Thymus (tissue), 11 donors: ENCODE measurements at regions not wholly inside any gene's neighbourhood (a gene's known extent, or its start where the extent isn't known, plus 50 kb on each side); places are given as distances from the start of the nearest gene placed in this dataset.
A peak's percentile ranks its signal among the peaks of the same experiment; 100 is the strongest.

Experiments
- DNase-seq, 9 donors: peaks; one replicate each; pipeline ENCODE4 v3.0.0-alpha.2; 2013; ENCODE audit warnings: low spot score in 9 of 9, low read depth in 6 of 9, missing footprints in 1 of 9
- H3K27ac ChIP-seq, 2 donors: one replicate each; pipeline ENCODE4 v1.5.1; 2013; ENCODE audit warnings: control low read depth in 1 of 2, low read depth in 1 of 2, low read length in 1 of 2, mild to moderate bottlenecking in 1 of 2, moderate library complexity in 1 of 2
- H3K27me3 ChIP-seq, 2 donors: one replicate each; pipeline ENCODE4 v1.5.1; 2013; ENCODE audit warnings: low read length in 1 of 2; ENCODE audit not compliant: control insufficient read depth in 2 of 2, insufficient read depth in 1 of 2
- H3K36me3 ChIP-seq, 2 donors: one replicate each; pipeline ENCODE4 v1.5.1; 2013; ENCODE audit warnings: low read length in 1 of 2, mild to moderate bottlenecking in 1 of 2, moderate library complexity in 1 of 2; ENCODE audit not compliant: control insufficient read depth in 2 of 2, insufficient read depth in 2 of 2
- H3K4me1 ChIP-seq, 2 donors: one replicate each; pipeline ENCODE4 v1.5.1; 2013; ENCODE audit warnings: low read length in 2 of 2; ENCODE audit not compliant: control insufficient read depth in 2 of 2, insufficient read depth in 2 of 2
- H3K4me3 ChIP-seq, 2 donors: one replicate each; pipeline ENCODE4 v1.5.1; 2013; ENCODE audit warnings: low read length in 2 of 2, control low read depth in 1 of 2, mild to moderate bottlenecking in 1 of 2
- H3K9me3 ChIP-seq, 2 donors: one replicate each; pipeline ENCODE4 v1.5.1; 2013; ENCODE audit warnings: low read length in 1 of 2, mild to moderate bottlenecking in 1 of 2; ENCODE audit not compliant: control insufficient read depth in 2 of 2, insufficient read depth in 1 of 2
- WGBS: extraction: QIAGEN DNeasy Blood & Tissue Kit; methylation state at CpG from one replicate; pipeline ENCODE4 v1.1.7; 2013; 5-methylcytosine and 5-hydroxymethylcytosine counted together
- donor health status: healthy.

DNA sequence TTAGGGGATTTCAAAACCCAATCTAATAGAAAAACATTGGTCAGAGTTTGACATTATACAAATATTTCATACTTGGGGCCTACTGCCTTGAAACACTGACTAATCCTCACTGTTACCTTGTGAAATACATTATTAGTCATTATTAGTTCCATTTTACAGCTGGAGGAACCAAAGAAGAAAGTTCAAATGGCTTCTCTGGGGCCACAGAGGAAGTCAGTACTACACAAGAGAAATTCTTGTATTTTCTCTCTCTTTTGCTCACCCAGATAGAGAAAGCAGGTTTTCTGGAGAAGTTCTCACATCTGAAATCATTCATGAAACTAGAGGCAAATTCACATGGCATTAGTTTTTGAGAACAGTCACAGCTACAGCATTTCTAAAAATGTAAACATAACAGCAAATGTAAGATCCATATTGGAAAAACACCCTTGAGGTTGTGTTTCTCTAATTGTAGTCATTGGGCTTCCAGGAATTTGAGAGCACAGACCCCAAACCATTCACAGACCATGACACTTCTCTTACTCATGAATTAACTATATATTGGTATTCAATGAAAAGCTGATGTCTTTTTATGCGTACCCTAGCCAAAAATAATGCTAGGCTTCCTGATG is 83.0 kb downstream of the LLPH start:
- H3K4me1 ChIP-seq = no peaks in the 10 kb centered on the region
- no peaks in the 10 kb centered on the region for H3K27me3 ChIP-seq
- no peak overlapping the region for H3K27ac ChIP-seq
- WGBS = 97% methylated on average over 1 of the region's 1 CpG
- no peaks in the 10 kb centered on the region for H3K9me3 ChIP-seq
- H3K4me3 ChIP-seq = no peak overlapping the region
- no peak for DNase-seq
- H3K36me3 ChIP-seq = no peaks in the 10 kb centered on the region

DNA sequence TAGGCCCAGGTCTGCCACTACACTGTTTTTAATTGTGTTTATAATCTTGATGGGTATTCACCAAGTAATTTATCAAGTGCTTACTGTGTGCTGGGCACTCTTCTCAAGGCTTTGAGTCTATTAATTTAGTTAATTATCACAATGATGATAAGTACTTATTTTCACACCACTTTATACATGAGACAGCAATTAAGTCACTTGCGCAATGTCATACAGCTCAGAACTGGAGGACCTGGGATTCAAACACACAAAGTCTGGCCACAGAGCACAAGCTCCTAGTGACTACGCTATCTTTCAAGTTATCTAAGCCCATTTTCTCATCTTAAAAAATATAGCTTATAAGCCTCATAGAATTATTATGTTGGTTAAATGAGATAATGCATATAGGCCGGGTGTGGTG is 85.0 kb downstream of the LLPH start:
- 84% methylated on average over 3 of the region's 3 CpGs for WGBS
- DNase-seq = no peak
- H3K27me3 ChIP-seq = no peaks in the 10 kb centered on the region
- no peak overlapping the region for H3K27ac ChIP-seq
- no peaks in the 10 kb centered on the region for H3K36me3 ChIP-seq
- no peak overlapping the region for H3K4me3 ChIP-seq
- no peaks in the 10 kb centered on the region for H3K9me3 ChIP-seq
- no peaks in the 10 kb centered on the region for H3K4me1 ChIP-seq

DNA sequence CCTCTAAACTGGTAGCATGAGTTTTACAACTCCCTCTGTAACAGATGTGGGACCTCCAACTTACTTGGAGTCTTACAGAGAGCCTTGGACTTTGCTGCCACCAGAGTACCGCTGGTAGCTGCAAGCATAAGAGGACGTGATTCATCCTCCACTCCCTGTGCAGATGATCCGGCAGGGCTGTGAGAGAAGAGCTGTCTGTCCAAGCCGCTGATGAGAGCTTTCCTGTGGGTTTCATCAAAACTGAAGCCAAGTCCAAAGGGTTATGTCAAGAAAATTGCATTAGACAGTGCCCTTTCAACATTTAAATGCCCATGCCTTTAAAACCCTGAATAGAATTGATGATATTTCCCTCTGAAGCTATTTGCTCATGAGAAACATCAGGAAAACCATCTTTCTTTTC is 85.8 kb downstream of the LLPH start:
- H3K9me3 ChIP-seq = no peaks in the 10 kb centered on the region
- H3K27me3 ChIP-seq = no peaks in the 10 kb centered on the region
- WGBS = 96% methylated on average over 4 of the region's 4 CpGs
- H3K27ac ChIP-seq = no peak overlapping the region
- no peak for DNase-seq
- no peak overlapping the region for H3K4me3 ChIP-seq
- H3K4me1 ChIP-seq = no peaks in the 10 kb centered on the region
- no peaks in the 10 kb centered on the region for H3K36me3 ChIP-seq

DNA sequence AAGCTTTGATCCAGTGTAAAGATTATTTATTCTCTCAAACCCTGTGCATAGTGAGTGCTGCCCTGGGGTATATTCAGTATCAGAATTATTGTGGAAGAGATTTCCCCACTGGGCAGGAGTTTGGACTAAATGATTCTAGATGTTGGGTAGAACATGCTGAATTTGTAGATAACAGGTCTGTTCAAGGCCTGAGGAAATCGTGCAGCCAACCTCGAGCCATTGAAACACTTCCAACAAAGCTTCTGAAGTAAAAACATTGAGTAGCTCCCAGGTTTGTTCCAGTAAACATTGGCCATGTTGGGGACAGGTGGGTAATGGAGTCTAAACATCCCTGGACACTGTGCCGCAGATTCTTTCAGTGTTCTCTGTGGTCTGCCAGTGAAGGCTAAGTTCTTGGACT is 87.5 kb downstream of the LLPH start:
- Histone ChIP-seq H3K27me3 (no peaks in the 10 kb centered on the region), H3K4me3 (no peak overlapping the region), H3K36me3 (no peaks in the 10 kb centered on the region), H3K4me1 (no peaks in the 10 kb centered on the region), H3K27ac (no peak overlapping the region), H3K9me3 (no peaks in the 10 kb centered on the region)
- 91% methylated on average over 3 of the region's 3 CpGs for WGBS
- DNase-seq = no peak

DNA sequence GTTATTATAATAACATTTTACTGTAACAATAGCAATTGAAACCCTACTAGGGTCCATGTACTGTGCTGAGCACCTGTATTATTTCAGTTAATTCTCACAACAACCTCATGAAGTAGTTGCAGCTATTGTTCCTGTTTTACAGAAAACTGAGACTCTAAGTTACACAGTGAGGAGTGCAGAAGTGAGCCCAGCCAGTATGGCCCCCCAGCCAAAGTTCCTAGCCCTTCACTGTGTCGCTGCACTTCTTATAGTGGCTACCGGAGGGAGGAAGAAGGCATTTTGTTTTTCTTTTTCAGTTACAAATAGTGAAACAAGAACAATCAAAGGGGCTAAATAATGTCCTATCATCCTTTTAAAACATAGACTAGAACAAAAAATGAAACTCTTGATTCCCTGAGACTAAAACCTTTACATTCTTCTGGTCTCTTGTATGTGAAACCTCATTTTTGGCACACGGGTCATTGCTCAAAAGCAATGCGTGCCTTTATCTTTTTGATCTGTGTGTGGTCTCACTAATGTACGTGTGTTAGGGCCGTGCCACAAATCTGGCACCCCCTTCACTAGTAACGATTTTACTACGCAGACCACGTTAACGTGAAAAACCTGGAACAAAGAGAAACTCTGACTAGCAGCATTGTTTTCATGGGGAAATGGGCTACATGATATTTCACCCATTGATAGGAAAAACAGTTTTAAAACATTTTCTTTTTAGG is 88.7 kb downstream of the LLPH start:
- Histone ChIP-seq H3K4me1 (no peaks in the 10 kb centered on the region), H3K4me3 (no peak overlapping the region), H3K27ac (no peak overlapping the region), H3K36me3 (no peaks in the 10 kb centered on the region), H3K9me3 (no peaks in the 10 kb centered on the region), H3K27me3 (no peaks in the 10 kb centered on the region)
- 96% methylated on average over 10 of the region's 10 CpGs for WGBS
- no peak for DNase-seq

DNA sequence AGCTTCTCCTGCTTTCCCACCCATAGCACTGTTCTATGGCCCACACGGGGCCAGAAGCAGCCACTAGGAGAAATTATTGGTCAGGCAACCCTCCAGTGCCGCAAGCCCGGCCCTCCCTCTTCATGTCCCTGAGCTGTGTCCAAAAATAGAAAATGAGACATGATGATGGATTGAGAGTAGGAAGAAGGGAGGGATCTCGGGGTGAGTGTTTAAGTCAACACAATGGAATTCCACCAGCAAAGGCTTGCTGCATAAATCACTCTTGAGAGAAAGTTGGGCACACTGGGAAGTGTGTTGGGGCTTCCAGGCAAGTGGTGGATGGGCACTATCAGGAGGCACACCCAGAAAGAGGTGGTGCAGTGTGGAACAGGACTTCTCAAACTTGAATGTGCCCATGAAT is 94.2 kb downstream of the LLPH start:
- H3K27ac ChIP-seq = no peak overlapping the region
- no peak for DNase-seq
- no peaks in the 10 kb centered on the region for H3K27me3 ChIP-seq
- H3K4me1 ChIP-seq = no peaks in the 10 kb centered on the region
- H3K9me3 ChIP-seq = no peaks in the 10 kb centered on the region
- 88% methylated on average over 4 of the region's 4 CpGs for WGBS
- no peak overlapping the region for H3K4me3 ChIP-seq
- no peaks in the 10 kb centered on the region for H3K36me3 ChIP-seq

DNA sequence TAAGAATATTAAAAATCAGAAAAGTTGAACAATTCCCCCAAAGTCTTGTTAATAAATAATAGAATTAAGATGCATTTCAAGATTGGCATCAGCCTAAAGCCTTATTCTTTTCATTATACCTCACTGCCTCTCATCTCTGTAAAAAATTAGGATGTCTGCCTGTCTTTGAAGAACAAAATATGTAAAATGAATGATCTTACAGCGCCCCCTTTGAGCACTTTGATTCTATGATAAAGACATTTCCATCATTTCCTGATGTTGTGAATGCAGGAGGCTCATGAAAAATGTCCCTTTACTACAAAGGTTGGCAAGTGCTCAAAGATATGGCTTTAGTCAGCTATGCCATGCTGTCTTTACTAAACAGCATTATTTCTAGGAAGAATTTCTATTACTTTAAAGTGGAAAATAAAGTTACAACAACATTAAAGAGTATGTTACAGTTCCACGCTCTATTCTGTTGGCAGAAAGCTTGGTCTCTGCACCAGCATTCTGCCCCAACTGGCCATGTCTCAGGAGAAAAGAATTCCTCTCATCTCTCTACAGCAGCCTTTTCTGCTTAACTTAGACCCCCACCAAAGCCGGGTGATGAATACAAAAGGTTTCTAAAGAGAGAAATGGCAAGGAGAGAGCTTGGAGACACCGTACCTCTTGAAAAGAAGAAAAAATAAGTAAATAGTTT is 95.1 kb downstream of the LLPH start:
- H3K36me3 ChIP-seq = no peaks in the 10 kb centered on the region
- H3K27me3 ChIP-seq = no peaks in the 10 kb centered on the region
- peak in 5 of 9 donors; percentile 1 to 56 (median 13) for DNase-seq
- H3K27ac ChIP-seq = no peak overlapping the region
- 50% methylated on average over 4 of the region's 4 CpGs for WGBS
- H3K4me1 ChIP-seq = no peaks in the 10 kb centered on the region
- H3K9me3 ChIP-seq = no peaks in the 10 kb centered on the region
- H3K4me3 ChIP-seq = no peak overlapping the region

DNA sequence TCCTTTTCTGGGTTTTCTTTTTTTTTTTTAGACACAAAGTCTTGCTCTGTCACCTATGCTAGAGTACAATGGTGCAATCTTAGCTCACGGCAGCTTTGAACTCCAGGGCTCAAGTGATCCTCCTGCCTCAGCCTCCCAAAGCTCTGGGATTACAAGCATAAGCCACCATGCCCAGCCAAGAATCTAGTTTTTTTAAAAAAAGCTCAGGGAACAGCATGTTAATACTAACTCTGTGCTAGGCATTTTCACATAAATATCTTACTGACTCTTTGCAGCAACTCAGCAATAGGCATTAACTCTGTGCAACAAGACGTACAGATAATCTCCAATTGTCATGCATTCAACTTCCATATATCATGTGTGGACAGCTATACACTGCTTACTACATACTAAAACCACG is 97.4 kb downstream of the LLPH start:
- no peaks in the 10 kb centered on the region for H3K9me3 ChIP-seq
- H3K4me3 ChIP-seq = no peak overlapping the region
- no peak overlapping the region for H3K27ac ChIP-seq
- WGBS = 93% methylated on average over 3 of the region's 3 CpGs
- H3K36me3 ChIP-seq = no peaks in the 10 kb centered on the region
- no peak for DNase-seq
- no peaks in the 10 kb centered on the region for H3K27me3 ChIP-seq
- no peaks in the 10 kb centered on the region for H3K4me1 ChIP-seq

DNA sequence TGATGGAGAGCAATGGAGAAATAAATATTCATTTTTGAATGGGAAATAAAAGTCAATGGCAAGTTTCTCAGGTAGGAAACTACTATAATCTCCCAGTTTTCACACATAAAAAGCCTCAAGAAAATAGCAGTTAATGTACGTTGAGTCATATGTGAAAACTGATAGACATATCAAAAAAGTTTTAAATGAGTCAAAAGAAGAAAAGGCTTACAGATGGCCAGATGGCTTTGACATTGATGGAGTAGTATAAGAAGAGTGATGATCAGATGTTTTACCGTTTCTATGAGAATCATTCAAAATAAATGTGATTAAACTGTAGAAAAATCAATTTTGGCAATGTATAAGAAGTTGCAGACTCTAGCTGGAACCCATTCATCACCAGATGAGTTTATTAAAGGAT is 97.8 kb downstream of the LLPH start:
- no peak overlapping the region for H3K27ac ChIP-seq
- no peak overlapping the region for H3K4me3 ChIP-seq
- H3K36me3 ChIP-seq = no peaks in the 10 kb centered on the region
- 93% methylated on average over 2 of the region's 2 CpGs for WGBS
- H3K4me1 ChIP-seq = no peaks in the 10 kb centered on the region
- no peaks in the 10 kb centered on the region for H3K27me3 ChIP-seq
- no peak for DNase-seq
- H3K9me3 ChIP-seq = no peaks in the 10 kb centered on the region
